Adrenal gland (tissue), 5 donors: ENCODE measurements at regions not wholly inside any gene's neighbourhood (a gene's known extent, or its start where the extent isn't known, plus 50 kb on each side); places are given as distances from the start of the nearest gene placed in this dataset.

Experiments used
- CTCF ChIP-seq, 6 experiments: fragments of 450-650 bp in 4 of 6; fragments of 200-600 bp in 2 of 6; sonication (generic) in 1 of 6; IDR thresholded peaks; 1 replicate in 5 of 6; 2 replicates in 1 of 6; pipeline versions ENCODE4 v1.5.1 to v1.8.0; 2016 to 2021; ENCODE audit warnings: antibody characterized with exemption in 6 of 6, mild to moderate bottlenecking in 2 of 6, moderate library complexity in 1 of 6
- POLR2A ChIP-seq, 2 donors: fragments of 450-650 bp; IDR thresholded peaks; one replicate each; pipeline ENCODE4 v1.6.1; 2017; ENCODE audit warnings: antibody characterized with exemption in 2 of 2, mild to moderate bottlenecking in 2 of 2, moderate library complexity in 1 of 2
- donor health status: DM: no; HTN: no; CAD: no.

- TF ChIP-seq POLR2A (IDR thresholded peaks at IDR 0.05) (no peak), CTCF (IDR thresholded peaks at IDR 0.05) (no peak)
Observed at GRCh38 chr10:3330663-3331062, 158.1 kb upstream of the PITRM1 start.
